Fibroblast of the aortic adventitia (primary cell): ENCODE measurements at regions not wholly inside any gene's neighbourhood (a gene's known extent, or its start where the extent isn't known, plus 50 kb on each side); places are given as distances from the start of the nearest gene placed in this dataset.

Experiments
- DNase-seq: peaks from one replicate; pipeline ENCODE4 v3.0.0-alpha.2; 2010; ENCODE audit warnings: low read depth
- H3K4me3 ChIP-seq: 2 replicates; pipeline ENCODE4 v1.5.1; 2011; ENCODE audit warnings: low read depth, mild to moderate bottlenecking, control low read depth, low read length, moderate library complexity
- CTCF ChIP-seq: IDR thresholded peaks from 2 replicates; pipeline ENCODE4 v1.5.1; 2011; ENCODE audit warnings: mild to moderate bottlenecking, low read length, control low read depth, inconsistent platforms; ENCODE audit not compliant: insufficient read depth

DNA sequence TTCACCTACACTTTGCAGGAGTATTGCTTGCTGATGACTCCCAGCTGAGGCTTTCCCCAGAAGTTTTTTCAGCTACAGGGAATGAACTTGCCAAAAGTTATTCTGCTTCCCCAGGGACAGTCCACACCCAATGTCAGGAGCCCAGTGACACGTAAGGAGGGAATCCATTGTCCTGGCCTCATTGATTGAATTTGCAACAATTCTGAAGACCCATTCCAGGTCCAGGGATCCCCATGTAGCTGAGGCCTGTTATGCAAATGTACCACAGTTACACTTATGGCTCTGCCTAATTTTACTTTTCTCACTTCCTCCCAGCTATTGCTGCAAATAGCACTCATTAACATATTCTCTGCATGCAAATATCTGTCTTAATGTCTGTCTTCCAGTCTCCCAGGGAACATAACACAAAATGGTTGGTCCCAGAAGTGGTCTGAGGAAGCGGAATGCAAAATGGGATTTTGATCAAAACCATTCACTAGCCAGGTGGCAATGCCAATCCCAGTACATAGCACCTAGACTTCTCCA is 113.7 kb upstream of the ACTRT1 start:
- DNase-seq: no peak
- no peak for TF ChIP-seq CTCF
- H3K4me3 ChIP-seq: no peak overlapping the region

DNA sequence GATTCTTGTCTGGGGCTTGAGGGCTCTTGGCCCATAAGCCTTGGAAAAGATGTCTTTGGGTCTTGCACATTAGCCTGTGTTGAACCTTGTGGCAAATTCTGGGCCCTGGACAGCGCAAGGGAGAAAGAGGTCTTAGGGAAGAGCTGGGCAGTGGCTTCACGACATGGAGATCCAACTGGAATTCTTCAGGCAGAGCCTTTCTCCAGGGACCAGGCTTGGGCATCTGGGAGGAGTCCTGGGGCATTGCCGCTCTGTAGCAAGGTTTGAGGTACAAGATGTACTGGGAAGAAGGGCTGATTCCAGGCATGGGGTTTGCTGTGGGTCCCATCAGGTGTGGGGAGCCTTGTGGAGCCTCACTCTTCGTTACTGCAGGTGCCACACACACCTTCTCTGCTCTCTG is 104.0 kb upstream of the ACTRT1 start:
- no peak overlapping the region for H3K4me3 ChIP-seq
- DNase-seq: no peak
- TF ChIP-seq CTCF: no peak

DNA sequence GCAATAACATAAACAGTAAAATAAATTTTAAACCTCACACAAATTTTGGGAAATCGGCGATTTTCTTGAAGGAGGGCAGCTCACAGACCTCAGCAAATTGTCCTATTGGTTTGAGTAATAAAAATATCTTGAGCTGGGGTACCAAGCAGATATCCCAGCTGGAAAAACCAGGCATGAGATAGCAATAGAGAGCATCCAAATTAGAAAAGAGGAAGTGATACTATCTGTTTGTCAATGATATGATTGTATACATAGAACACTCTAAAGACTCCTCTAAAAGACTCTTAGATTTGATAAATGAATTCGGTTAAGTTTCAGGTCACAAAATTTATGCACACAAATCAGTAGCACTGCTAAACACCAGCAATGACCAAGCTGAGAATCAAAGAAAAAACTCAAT is 90.5 kb upstream of the ACTRT1 start:
- no peak for TF ChIP-seq CTCF
- no peak for DNase-seq
- no peak overlapping the region for H3K4me3 ChIP-seq

GRCh38 chrX:128106630-128107029 is 54.4 kb upstream of the ACTRT1 start:
- TF ChIP-seq CTCF: no peak
- H3K4me3 ChIP-seq: no peak overlapping the region
- DNase-seq: no peak

DNA sequence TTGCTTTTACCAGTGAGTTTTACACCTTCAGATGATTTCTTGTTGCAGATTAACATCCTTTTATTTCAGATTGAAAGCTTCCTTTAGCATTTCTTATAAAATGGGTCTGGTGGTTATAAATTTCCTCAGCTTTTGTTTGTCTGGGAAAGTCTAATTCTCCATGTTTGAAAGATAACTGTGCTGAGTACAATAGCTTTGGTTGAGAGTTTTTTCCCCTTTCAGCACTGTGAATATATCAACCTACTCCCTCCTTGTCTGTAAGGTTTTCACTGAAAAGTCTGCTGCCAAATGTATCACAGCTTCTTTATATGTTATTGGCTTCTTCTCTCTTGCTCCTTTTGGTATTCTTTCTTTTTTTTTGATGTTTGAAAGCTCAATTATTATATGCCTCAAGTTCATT is 53.5 kb upstream of the ACTRT1 start:
- TF ChIP-seq CTCF: no peak
- DNase-seq: no peak
- H3K4me3 ChIP-seq: no peak overlapping the region
